SK-N-SH (cell line): ENCODE measurements at regions not wholly inside any gene's neighbourhood (a gene's known extent, or its start where the extent isn't known, plus 50 kb on each side); places are given as distances from the start of the nearest gene placed in this dataset.

Experiments
- CTCF ChIA-PET: fragments of 300-600, 350-600 bp; formaldehyde crosslinking; extraction: SDS; loops from one replicate; lab custom pipeline; 2021; lab: Yijun Ruan, JAX
- POLR2A ChIA-PET: fragments of 350-600 bp; sonication (Branson Sonifier 250); formaldehyde crosslinking; extraction: SDS; loops from one replicate; lab custom pipeline; 2020; ENCODE audit warnings: antibody characterized with exemption, inconsistent platforms; lab: Yijun Ruan, JAX
- DNase-seq: peaks from one replicate; pipeline ENCODE4 v3.0.0; 2012
- H2AFZ ChIP-seq: fragments of 200-600 bp; sonication (generic); 2 replicates; pipeline ENCODE4 v1.8.1; 2016; ENCODE audit warnings: antibody characterized with exemption, mild to moderate bottlenecking, low read depth
- H3F3A ChIP-seq: fragments of 200-600 bp; sonication (generic); replicated peaks from 2 replicates; pipeline ENCODE3; 2016; ENCODE audit warnings: antibody characterized with exemption, mild to moderate bottlenecking; ENCODE audit not compliant: insufficient read depth
- H3K27ac ChIP-seq, 2 experiments: fragments of 200-500 bp in 1 of 2; fragments of 200-600 bp in 1 of 2; sonication (Bioruptor generic) in 1 of 2; sonication (generic), shearing (Covaris generic) in 1 of 2; 2 replicates each; pipeline versions ENCODE4 v1.5.1 to v1.6.1; 2014 to 2016; ENCODE audit warnings: low read depth in 2 of 2, inconsistent platforms in 1 of 2, low read length in 1 of 2, mild to moderate bottlenecking in 1 of 2, mixed read lengths in 1 of 2
- H3K27me3 ChIP-seq: fragments of 200-600 bp; sonication (generic), shearing (Covaris generic); 2 replicates; pipeline ENCODE4 v1.6.1; 2016; ENCODE audit warnings: mixed run types; ENCODE audit not compliant: insufficient read depth
- H3K36me3 ChIP-seq, 2 experiments: fragments of 200-500 bp in 1 of 2; fragments of 200-600 bp in 1 of 2; sonication (Bioruptor generic) in 1 of 2; sonication (generic) in 1 of 2; replicated peaks in 1 of 2; 2 replicates each; pipeline versions ENCODE3 to v1.5.1; 2014 to 2016; ENCODE audit warnings: low read length in 1 of 2, mild to moderate bottlenecking in 1 of 2; ENCODE audit not compliant: insufficient read depth in 2 of 2, control insufficient read depth in 1 of 2
- H3K4me1 ChIP-seq, 2 experiments: fragments of 200-500 bp in 1 of 2; fragments of 200-600 bp in 1 of 2; sonication (Bioruptor generic) in 1 of 2; sonication (generic), shearing (Covaris generic) in 1 of 2; 2 replicates each; pipeline versions ENCODE4 v1.5.1 to v1.6.1; 2014 to 2016; ENCODE audit warnings: low read depth in 1 of 2, low read length in 1 of 2, mixed run types in 1 of 2; ENCODE audit not compliant: insufficient read depth in 2 of 2, control insufficient read depth in 1 of 2
- H3K4me2 ChIP-seq: fragments of 200-600 bp; sonication (generic), shearing (Covaris generic); 2 replicates; pipeline ENCODE4 v1.6.1; 2017; ENCODE audit warnings: mixed run types
- H3K4me3 ChIP-seq, 2 experiments: fragments of 200-500 bp in 1 of 2; fragments of 200-600 bp in 1 of 2; sonication (Bioruptor generic) in 1 of 2; sonication (generic), shearing (Covaris generic) in 1 of 2; 2 replicates each; pipeline versions ENCODE4 v1.5.1 to v1.8.1; 2014 to 2016; ENCODE audit warnings: low read depth in 2 of 2, inconsistent platforms in 1 of 2, low read length in 1 of 2, mild to moderate bottlenecking in 1 of 2, mixed read lengths in 1 of 2, moderate library complexity in 1 of 2
- H3K79me2 ChIP-seq: fragments of 200-600 bp; sonication (generic); 2 replicates; pipeline ENCODE4 v1.8.1; 2017; ENCODE audit warnings: mild to moderate bottlenecking; ENCODE audit not compliant: insufficient read depth
- H3K9ac ChIP-seq: fragments of 200-600 bp; sonication (generic); 2 replicates; pipeline ENCODE4 v1.6.1; 2017; ENCODE audit warnings: mixed run types
- H3K9me2 ChIP-seq: fragments of 200-600 bp; sonication (generic); 2 replicates; pipeline ENCODE4 v1.6.1; 2017; ENCODE audit warnings: mixed run types
- H3K9me3 ChIP-seq: fragments of 200-600 bp; sonication (generic); 2 replicates; pipeline ENCODE4 v1.6.1; 2017; ENCODE audit warnings: mixed run types, mild to moderate bottlenecking, moderate library complexity
- H4K20me1 ChIP-seq: fragments of 200-600 bp; sonication (generic); 2 replicates; pipeline ENCODE4 v1.6.1; 2017; ENCODE audit warnings: mild to moderate bottlenecking, mixed run types; ENCODE audit not compliant: insufficient read depth
- CHD2 ChIP-seq: fragments of 150-350 bp; IDR thresholded peaks from 2 replicates; pipeline ENCODE4 v1.6.1; 2018; ENCODE audit warnings: low read length; ENCODE audit not compliant: partially characterized antibody
- CTCF ChIP-seq: fragments of 200-600 bp; sonication (generic); IDR thresholded peaks from 2 replicates; pipeline ENCODE4 v1.6.1; 2017; ENCODE audit warnings: antibody characterized with exemption, mild to moderate bottlenecking, moderate library complexity
- ELF1 ChIP-seq: IDR thresholded peaks from 2 replicates; pipeline ENCODE4 v1.4.0; 2012
- EP300 ChIP-seq, 2 experiments: IDR thresholded peaks; 2 replicates each; pipeline versions ENCODE4 v1.4.0 to v1.6.1; 2012; ENCODE audit warnings: borderline replicate concordance in 1 of 2, low read depth in 1 of 2, low read length in 1 of 2
- EZH2phosphoT487 ChIP-seq: fragments of 200-600 bp; sonication (generic); IDR thresholded peaks from 2 replicates; pipeline ENCODE4 v1.6.1; 2017; ENCODE audit warnings: low read depth, mixed run types, mild to moderate bottlenecking, antibody characterized with exemption, moderate library complexity, borderline replicate concordance
- FOSL2 ChIP-seq: IDR thresholded peaks from 2 replicates; pipeline ENCODE4 v1.4.0; 2012; ENCODE audit warnings: low read depth, mild to moderate bottlenecking, moderate library complexity, borderline replicate concordance
- FOXJ3 ChIP-seq: sonication (generic); formaldehyde crosslinking; IDR thresholded peaks from 2 replicates; pipeline ENCODE4 v1.5.1; 2020; ENCODE audit warnings: mild to moderate bottlenecking, missing genetic modification reagents
- IRF3 ChIP-seq: fragments of 150-350 bp; IDR thresholded peaks from 2 replicates; pipeline ENCODE4 v1.6.1; 2016; ENCODE audit warnings: mild to moderate bottlenecking, low read depth, low read length
- MAX ChIP-seq: IDR thresholded peaks from 2 replicates; pipeline ENCODE4 v1.4.0; 2012; ENCODE audit warnings: low read depth
- MXI1 ChIP-seq: IDR thresholded peaks from 2 replicates; pipeline ENCODE4 v1.6.1; 2012; ENCODE audit warnings: mild to moderate bottlenecking, low read depth, low read length, improper control_type of control experiment
- NFIC ChIP-seq: IDR thresholded peaks from 2 replicates; pipeline ENCODE4 v1.4.0; 2012; ENCODE audit warnings: borderline replicate concordance
- NRF1 ChIP-seq: IDR thresholded peaks from 2 replicates; pipeline ENCODE4 v1.6.1; 2012; ENCODE audit warnings: low read depth, mild to moderate bottlenecking, low read length
- POLR2AphosphoS5 ChIP-seq: IDR thresholded peaks from 2 replicates; pipeline ENCODE4 v1.6.1; 2012; ENCODE audit warnings: low read depth, low read length
- REST ChIP-seq: IDR thresholded peaks from 2 replicates; pipeline ENCODE4 v1.6.1; 2012; ENCODE audit warnings: mild to moderate bottlenecking, low read depth, low read length, moderate library complexity
- SIN3A ChIP-seq: IDR thresholded peaks from 2 replicates; pipeline ENCODE4 v1.6.1; 2012; ENCODE audit warnings: low read depth, mild to moderate bottlenecking, low read length, moderate library complexity, borderline replicate concordance
- SMC3 ChIP-seq: IDR thresholded peaks from 2 replicates; pipeline ENCODE4 v1.6.1; 2012; ENCODE audit warnings: low read depth, low read length, improper control_type of control experiment
- TAF1 ChIP-seq: IDR thresholded peaks from 2 replicates; pipeline ENCODE4 v1.6.1; 2012; ENCODE audit warnings: low read depth, mild to moderate bottlenecking, low read length, moderate library complexity, borderline replicate concordance
- TCF12 ChIP-seq: IDR thresholded peaks from 2 replicates; pipeline ENCODE4 v1.4.0; 2012
- TEAD4 ChIP-seq: IDR thresholded peaks from 2 replicates; pipeline ENCODE4 v1.4.0; 2012; ENCODE audit warnings: mild to moderate bottlenecking, borderline replicate concordance; ENCODE audit not compliant: insufficient read depth
- USF1 ChIP-seq: IDR thresholded peaks from 2 replicates; pipeline ENCODE4 v1.4.0; 2012; ENCODE audit warnings: low read depth, borderline replicate concordance
- USF2 ChIP-seq: fragments of 150-350 bp; IDR thresholded peaks from 2 replicates; pipeline ENCODE4 v1.6.1; 2017; ENCODE audit warnings: antibody characterized with exemption, low read length, low read depth, borderline replicate concordance
- ZBTB33 ChIP-seq: IDR thresholded peaks from 2 replicates; pipeline ENCODE4 v1.4.0; 2012; ENCODE audit warnings: low read depth, borderline replicate concordance
- WGBS: methylation state at CpG from one replicate; pipeline ENCODE4 v1.1.6; 2017; ENCODE audit warnings: low lambda C conversion rate; 5-methylcytosine and 5-hydroxymethylcytosine counted together

GRCh38 chr10:114714281-114714741, 56.2 kb upstream of the ABLIM1 start:
- no peaks in the 10 kb centered on the region for H3K9me2 ChIP-seq
- TF ChIP-seq SIN3A (0 out of 2 replicates have a peak, but pooled peaks have one; percentile 40), TAF1 (no peak), MXI1 (no peak), REST (no peak), FOXJ3 (CRISPR knock-in tag) (no peak), ZBTB33 (no peak), CHD2 (no peak), EP300 (IDR thresholded peaks at IDR 0.05; ENCODE audit: borderline replicate concordance in 1 of 2, low read depth in 1 of 2, low read length in 1 of 2) (no peak), MAX (peak; percentile 58; the same call in 1 of the 2 replicates), NFIC (peak; percentile 88), EZH2phosphoT487 (no peak), USF1 (no peak; the same call in 1 of the 2 replicates), FOSL2 (peak; percentile 36; the same call in 1 of the 2 replicates), POLR2AphosphoS5 (peak; percentile 27; the same call in 1 of the 2 replicates), CTCF (no peak), ELF1 (no peak), USF2 (no peak), SMC3 (no peak), TEAD4 (peak; percentile 56; the same call in 1 of the 2 replicates), NRF1 (no peak), IRF3 (no peak), TCF12 (peak; percentile 75)

More at GRCh38 chr10:114714281-114714741, 56.2 kb upstream of the ABLIM1 start:
- Histone ChIP-seq H3K4me2 (peak overlapping the region; percentile 71), H3K27me3 (no peaks in the 10 kb centered on the region), H3K36me3 (no peaks in the 10 kb centered on the region), H3F3A (peaks cover 15% of the 10 kb centered on the region), H3K27ac (peak overlapping the region; percentile 90 to 93), H3K9ac (no peak overlapping the region), H3K9me3 (no peaks in the 10 kb centered on the region), H3K4me3 (no peak overlapping the region; a peak in 1 of 4 replicates), H3K4me1 (peaks cover 10 to 15% of the 10 kb centered on the region in 2 experiments), H3K79me2 (no peaks in the 10 kb centered on the region), H2AFZ (no peak overlapping the region), H4K20me1 (no peaks in the 10 kb centered on the region)
- ChIA-PET POLR2A (no interaction called here), CTCF (interaction anchor here (1.6 to 3.8 kb wide), 3 partner anchors 11 to 416 kb away, joined by 3 to 15 read pairs (median 4); no protein-coding TSS in a partner anchor)
- no peak for DNase-seq
- 30% methylated on average over 5 of the region's 5 CpGs for WGBS
